Prostate gland (tissue), 2 donors: ENCODE measurements at regions not wholly inside any gene's neighbourhood (a gene's known extent, or its start where the extent isn't known, plus 50 kb on each side); places are given as distances from the start of the nearest gene placed in this dataset.
A peak's percentile ranks its signal among the peaks of the same experiment; 100 is the strongest.
"Not testable (repeated sequence)": the region's sequence is repeated elsewhere in the genome, so short reads cannot be mapped to it uniquely, and the experiment has no call there.

Source experiments
- DNase-seq: peaks from one replicate; pipeline ENCODE4 v3.0.0-alpha.2; 2019; ENCODE audit warnings: low spot score
- H3K27ac ChIP-seq, 2 donors: fragments of 200-600 bp; sonication (generic); 2 replicates each; pipeline ENCODE4 v1.5.1; 2017 to 2019
- H3K27me3 ChIP-seq: fragments of 200-600 bp; sonication (generic); replicated peaks from 2 replicates; pipeline ENCODE4 v1.5.1; 2019; ENCODE audit not compliant: insufficient read depth
- H3K36me3 ChIP-seq, 2 donors: fragments of 200-600 bp; sonication (generic); 1 replicate in 1 of 2; 2 replicates in 1 of 2; pipeline versions ENCODE4 v1.5.1 to v1.8.1; 2017 to 2019
- H3K4me1 ChIP-seq: fragments of 200-600 bp; sonication (generic); replicated peaks from 2 replicates; pipeline ENCODE4 v1.5.1; 2019
- H3K4me3 ChIP-seq, 2 donors: fragments of 200-600 bp; sonication (generic); 2 replicates each; pipeline ENCODE4 v1.5.1; 2017 to 2019
- H3K9me3 ChIP-seq: fragments of 200-600 bp; sonication (generic); 2 replicates; pipeline ENCODE4 v1.5.1; 2017
- POLR2A ChIP-seq: fragments of 450-650 bp; IDR thresholded peaks from one replicate; pipeline ENCODE4 v1.6.1; 2016; ENCODE audit warnings: antibody characterized with exemption, mild to moderate bottlenecking
- POLR2AphosphoS5 ChIP-seq: sonication (generic); formaldehyde crosslinking; IDR thresholded peaks from one replicate; pipeline ENCODE4 v1.6.1; 2017; ENCODE audit warnings: antibody characterized with exemption
- WGBS: methylation state at CpG from one replicate; pipeline ENCODE4 v1.1.5; 2018; 5-methylcytosine and 5-hydroxymethylcytosine counted together
- intact Hi-C: fragments of 100-400 bp; cut with DNase I; formaldehyde crosslinking; loops from one replicate; pipeline ENCODE4 v1.14.2; 2022
- TF ChIP-seq, protein P1 (sequence below), 4 experiments: fragments of 200-600 bp in 2 of 4; fragments of 450-650 bp in 2 of 4; sonication (generic) in 2 of 4; IDR thresholded peaks; 1 replicate in 3 of 4; 2 replicates in 1 of 4; pipeline ENCODE4 v1.5.1; 2016 to 2019; ENCODE audit warnings: antibody characterized with exemption in 4 of 4, mild to moderate bottlenecking in 2 of 4, moderate library complexity in 2 of 4

- no peaks in the 10 kb centered on the region for H3K9me3 ChIP-seq
- 64% methylated on average over 17 of the region's 18 CpGs for WGBS
- no peak for DNase-seq
- no peaks in the 10 kb centered on the region for H3K4me1 ChIP-seq
- H3K36me3 ChIP-seq = no peaks in the 10 kb centered on the region
- intact Hi-C loops = no loop called here
- no peaks in the 10 kb centered on the region for H3K27me3 ChIP-seq
- H3K4me3 ChIP-seq = no peak overlapping the region
- H3K27ac ChIP-seq = no peak overlapping the region
- TF ChIP-seq POLR2A (no peak), POLR2AphosphoS5 (no peak)
- TF ChIP-seq, protein P1, sequence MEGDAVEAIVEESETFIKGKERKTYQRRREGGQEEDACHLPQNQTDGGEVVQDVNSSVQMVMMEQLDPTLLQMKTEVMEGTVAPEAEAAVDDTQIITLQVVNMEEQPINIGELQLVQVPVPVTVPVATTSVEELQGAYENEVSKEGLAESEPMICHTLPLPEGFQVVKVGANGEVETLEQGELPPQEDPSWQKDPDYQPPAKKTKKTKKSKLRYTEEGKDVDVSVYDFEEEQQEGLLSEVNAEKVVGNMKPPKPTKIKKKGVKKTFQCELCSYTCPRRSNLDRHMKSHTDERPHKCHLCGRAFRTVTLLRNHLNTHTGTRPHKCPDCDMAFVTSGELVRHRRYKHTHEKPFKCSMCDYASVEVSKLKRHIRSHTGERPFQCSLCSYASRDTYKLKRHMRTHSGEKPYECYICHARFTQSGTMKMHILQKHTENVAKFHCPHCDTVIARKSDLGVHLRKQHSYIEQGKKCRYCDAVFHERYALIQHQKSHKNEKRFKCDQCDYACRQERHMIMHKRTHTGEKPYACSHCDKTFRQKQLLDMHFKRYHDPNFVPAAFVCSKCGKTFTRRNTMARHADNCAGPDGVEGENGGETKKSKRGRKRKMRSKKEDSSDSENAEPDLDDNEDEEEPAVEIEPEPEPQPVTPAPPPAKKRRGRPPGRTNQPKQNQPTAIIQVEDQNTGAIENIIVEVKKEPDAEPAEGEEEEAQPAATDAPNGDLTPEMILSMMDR (IDR thresholded peaks at IDR 0.05) = no peak
Observed at GRCh38 chr3:13233487-13234485, 160.6 kb upstream of the IQSEC1 start.

GRCh38 chr3:13231781-13232666 is 158.8 kb upstream of the IQSEC1 start:
- H3K27ac ChIP-seq = no peak overlapping the region
- TF ChIP-seq, protein P1 (IDR thresholded peaks at IDR 0.05) = no peak
- TF ChIP-seq POLR2AphosphoS5 = no peak
- TF ChIP-seq POLR2A = no peak
- H3K4me1 ChIP-seq = no peaks in the 10 kb centered on the region
- no peaks in the 10 kb centered on the region for H3K27me3 ChIP-seq
- no peak for DNase-seq
- H3K9me3 ChIP-seq = no peaks in the 10 kb centered on the region
- intact Hi-C loops = no loop called here
- no peak overlapping the region for H3K4me3 ChIP-seq
- WGBS = 59% methylated on average over 22 of the region's 22 CpGs
- no peaks in the 10 kb centered on the region for H3K36me3 ChIP-seq

DNA sequence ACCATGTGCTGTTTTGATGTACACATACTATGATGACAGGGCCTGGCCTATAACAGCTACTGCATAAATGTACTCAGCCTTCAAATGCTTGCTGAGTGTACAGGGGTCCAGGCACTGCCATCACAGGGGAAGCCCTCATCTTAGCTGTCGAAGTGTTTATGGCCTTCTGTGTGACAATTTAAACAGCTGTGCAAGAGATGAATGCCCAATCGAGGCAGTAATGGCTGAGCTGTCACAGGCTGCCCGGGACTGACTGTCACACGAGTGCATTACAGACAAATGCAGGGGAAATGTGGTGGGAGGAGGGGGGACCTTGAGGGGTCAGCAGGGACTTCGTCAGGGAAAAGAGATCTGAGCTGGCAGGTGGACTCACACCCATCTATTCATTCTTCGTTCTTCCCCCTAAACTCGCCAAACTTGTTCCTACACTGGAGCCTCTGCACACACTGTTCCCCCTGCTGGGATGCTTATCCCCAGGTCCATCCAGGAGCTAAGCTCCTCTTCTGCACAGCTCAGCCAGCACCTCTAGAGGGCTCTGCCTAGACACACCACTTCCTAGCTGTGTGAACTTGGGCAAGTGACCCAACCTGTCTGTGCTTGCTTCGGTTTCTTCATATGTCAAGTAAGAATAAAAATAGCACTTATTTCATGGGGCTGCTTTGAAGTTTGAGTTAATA is 156.2 kb upstream of the IQSEC1 start:
- Histone ChIP-seq H3K27me3 (no peaks in the 10 kb centered on the region), H3K4me3 (no peak overlapping the region), H3K36me3 (no peaks in the 10 kb centered on the region), H3K27ac (no peak overlapping the region), H3K4me1 (no peaks in the 10 kb centered on the region), H3K9me3 (no peaks in the 10 kb centered on the region)
- TF ChIP-seq, protein P1 (IDR thresholded peaks at IDR 0.05) = peak in 2 of 4 experiments; percentile 12 to 32
- no peak for TF ChIP-seq POLR2AphosphoS5
- no peak for DNase-seq
- WGBS = 54% methylated on average over 8 of the region's 8 CpGs
- intact Hi-C loops = no loop called here

DNA sequence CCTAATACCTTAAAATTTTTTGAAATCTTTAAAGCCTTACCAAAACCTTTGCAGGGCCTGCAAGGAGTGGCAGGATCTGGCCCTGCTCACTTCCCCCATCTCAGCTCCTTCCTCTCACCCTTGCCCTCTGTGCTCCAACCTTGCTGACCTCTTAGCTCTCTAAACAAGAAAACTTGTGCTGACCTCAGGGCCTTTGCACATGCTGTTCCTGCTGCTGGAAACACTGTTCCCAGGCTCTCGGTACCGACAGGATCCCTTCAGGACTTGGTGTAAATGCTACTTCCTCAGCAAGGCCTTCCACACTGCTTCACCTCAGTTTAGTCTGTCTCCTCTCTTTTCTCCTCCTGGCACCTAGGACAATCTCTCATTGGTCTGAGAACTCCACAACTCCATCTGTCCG is 155.4 kb upstream of the IQSEC1 start:
- no peak for DNase-seq
- 88% methylated on average over 3 of the region's 3 CpGs for WGBS
- no peaks in the 10 kb centered on the region for H3K9me3 ChIP-seq
- no peak overlapping the region for H3K4me3 ChIP-seq
- no peak overlapping the region for H3K27ac ChIP-seq
- intact Hi-C loops = no loop called here
- no peaks in the 10 kb centered on the region for H3K4me1 ChIP-seq
- no peaks in the 10 kb centered on the region for H3K27me3 ChIP-seq
- TF ChIP-seq, protein P1 (IDR thresholded peaks at IDR 0.05) = no peak
- TF ChIP-seq POLR2AphosphoS5 = no peak
- TF ChIP-seq POLR2A = no peak
- H3K36me3 ChIP-seq = no peaks in the 10 kb centered on the region

DNA sequence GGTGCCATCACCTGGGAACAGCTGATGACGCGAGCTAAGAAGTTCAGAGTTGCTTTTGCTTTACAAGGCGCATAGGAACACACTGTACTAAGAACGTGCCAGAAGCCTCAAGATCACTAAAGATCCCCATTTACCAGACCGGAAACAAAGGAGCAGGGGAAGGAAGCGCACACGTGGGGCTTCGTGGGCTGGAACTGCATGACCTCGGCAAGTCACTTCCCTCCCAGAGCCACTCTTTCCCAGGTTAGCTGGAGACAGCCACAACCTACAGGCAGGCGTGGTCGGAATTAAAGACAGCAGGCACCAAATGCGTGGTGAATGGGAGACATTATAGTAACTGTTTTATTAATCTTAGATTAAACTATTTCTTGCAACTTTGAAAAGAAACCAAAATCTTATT is 154.9 kb upstream of the IQSEC1 start:
- 74% methylated on average over 12 of the region's 12 CpGs for WGBS
- H3K4me1 ChIP-seq, H3K9me3 ChIP-seq, H3K36me3 ChIP-seq, H3K27me3 ChIP-seq, DNase-seq, intact Hi-C loops, H3K4me3 ChIP-seq, H3K27ac ChIP-seq: not testable (repeated sequence)
